Stomach smooth muscle (tissue), 2 donors: ENCODE measurements at regions not wholly inside any gene's neighbourhood (a gene's known extent, or its start where the extent isn't known, plus 50 kb on each side); places are given as distances from the start of the nearest gene placed in this dataset.
A peak's percentile ranks its signal among the peaks of the same experiment; 100 is the strongest.

ENCODE experiments used
- H3K27ac ChIP-seq: one replicate; pipeline ENCODE4 v1.7.0; 2013; ENCODE audit warnings: mild to moderate bottlenecking, low read length, inconsistent platforms
- H3K27me3 ChIP-seq, 2 donors: one replicate each; pipeline ENCODE4 v1.7.0; 2013; ENCODE audit warnings: low read length in 2 of 2; ENCODE audit not compliant: insufficient read depth in 2 of 2, control insufficient read depth in 1 of 2
- H3K36me3 ChIP-seq, 2 donors: one replicate each; pipeline ENCODE4 v1.7.0; 2013; ENCODE audit warnings: low read length in 2 of 2; ENCODE audit not compliant: control insufficient read depth in 2 of 2, insufficient read depth in 2 of 2
- H3K4me1 ChIP-seq: one replicate; pipeline ENCODE4 v1.7.0; 2013; ENCODE audit warnings: low read length; ENCODE audit not compliant: control insufficient read depth, insufficient read depth
- H3K4me3 ChIP-seq, 2 donors: one replicate each; pipeline ENCODE4 v1.7.0; 2013; ENCODE audit warnings: low read length in 2 of 2
- H3K9ac ChIP-seq, 2 donors: one replicate each; pipeline ENCODE4 v1.7.0; 2013; ENCODE audit warnings: low read length in 2 of 2, mild to moderate bottlenecking in 1 of 2
- H3K9me3 ChIP-seq, 2 donors: one replicate each; pipeline ENCODE4 v1.7.0; 2013; ENCODE audit warnings: low read length in 2 of 2; ENCODE audit not compliant: control insufficient read depth in 2 of 2
- donor health status: healthy.
- donor health status: Pancreatic carcinoma.

DNA sequence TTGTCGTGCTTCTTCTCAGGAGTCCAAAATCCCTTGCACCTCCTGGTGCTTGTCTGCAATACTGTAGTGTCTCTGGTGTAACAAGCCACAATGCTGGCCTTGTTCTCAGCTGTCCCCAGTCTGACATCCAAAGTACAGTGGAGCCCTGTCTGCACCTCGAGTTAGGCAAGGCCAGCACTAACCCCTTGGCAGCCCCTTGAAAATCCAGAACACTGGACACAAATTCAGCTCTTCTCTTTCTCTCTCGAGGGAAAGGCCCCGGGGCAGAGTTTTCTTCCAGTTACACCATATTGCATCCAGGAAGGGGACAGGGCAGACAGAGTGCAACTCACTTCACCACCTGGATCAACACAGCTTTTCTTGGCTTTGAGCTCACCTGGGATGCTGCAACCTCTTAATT is 91.3 kb upstream of the ATP10A start:
- no peak overlapping the region for H3K9ac ChIP-seq
- peaks cover 0 to 2% of the 10 kb centered on the region in 2 donors for H3K27me3 ChIP-seq
- H3K4me3 ChIP-seq = no peak overlapping the region
- H3K36me3 ChIP-seq = no peaks in the 10 kb centered on the region
- H3K27ac ChIP-seq = no peak overlapping the region
- peaks cover 0 to 6% of the 10 kb centered on the region in 2 donors for H3K9me3 ChIP-seq
- H3K4me1 ChIP-seq = no peaks in the 10 kb centered on the region

DNA sequence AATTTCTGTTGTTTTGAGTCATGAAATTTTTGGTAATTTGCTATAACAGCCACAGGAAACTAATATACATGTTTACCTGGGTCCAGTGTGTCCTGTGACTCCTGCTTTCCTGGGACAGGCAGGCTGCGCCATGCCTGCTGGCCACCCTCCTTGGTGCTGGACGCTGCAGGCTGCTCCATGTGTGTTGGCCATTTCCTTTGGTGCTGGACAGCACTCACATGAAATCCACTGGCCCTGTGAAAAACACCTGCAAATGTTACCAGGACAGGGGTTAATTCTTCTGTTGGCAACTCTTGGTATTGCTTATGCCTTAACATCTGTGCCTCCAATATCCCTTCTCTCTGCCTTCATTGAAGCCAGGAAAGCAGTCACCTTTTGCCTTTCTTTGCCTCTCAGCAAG is 86.9 kb upstream of the ATP10A start:
- H3K9ac ChIP-seq = no peak overlapping the region
- no peak overlapping the region for H3K27ac ChIP-seq
- H3K4me3 ChIP-seq = no peak overlapping the region
- H3K4me1 ChIP-seq = no peaks in the 10 kb centered on the region
- no peaks in the 10 kb centered on the region for H3K36me3 ChIP-seq
- H3K9me3 ChIP-seq = peaks cover 0 to 6% of the 10 kb centered on the region in 2 donors
- H3K27me3 ChIP-seq = no peaks in the 10 kb centered on the region

DNA sequence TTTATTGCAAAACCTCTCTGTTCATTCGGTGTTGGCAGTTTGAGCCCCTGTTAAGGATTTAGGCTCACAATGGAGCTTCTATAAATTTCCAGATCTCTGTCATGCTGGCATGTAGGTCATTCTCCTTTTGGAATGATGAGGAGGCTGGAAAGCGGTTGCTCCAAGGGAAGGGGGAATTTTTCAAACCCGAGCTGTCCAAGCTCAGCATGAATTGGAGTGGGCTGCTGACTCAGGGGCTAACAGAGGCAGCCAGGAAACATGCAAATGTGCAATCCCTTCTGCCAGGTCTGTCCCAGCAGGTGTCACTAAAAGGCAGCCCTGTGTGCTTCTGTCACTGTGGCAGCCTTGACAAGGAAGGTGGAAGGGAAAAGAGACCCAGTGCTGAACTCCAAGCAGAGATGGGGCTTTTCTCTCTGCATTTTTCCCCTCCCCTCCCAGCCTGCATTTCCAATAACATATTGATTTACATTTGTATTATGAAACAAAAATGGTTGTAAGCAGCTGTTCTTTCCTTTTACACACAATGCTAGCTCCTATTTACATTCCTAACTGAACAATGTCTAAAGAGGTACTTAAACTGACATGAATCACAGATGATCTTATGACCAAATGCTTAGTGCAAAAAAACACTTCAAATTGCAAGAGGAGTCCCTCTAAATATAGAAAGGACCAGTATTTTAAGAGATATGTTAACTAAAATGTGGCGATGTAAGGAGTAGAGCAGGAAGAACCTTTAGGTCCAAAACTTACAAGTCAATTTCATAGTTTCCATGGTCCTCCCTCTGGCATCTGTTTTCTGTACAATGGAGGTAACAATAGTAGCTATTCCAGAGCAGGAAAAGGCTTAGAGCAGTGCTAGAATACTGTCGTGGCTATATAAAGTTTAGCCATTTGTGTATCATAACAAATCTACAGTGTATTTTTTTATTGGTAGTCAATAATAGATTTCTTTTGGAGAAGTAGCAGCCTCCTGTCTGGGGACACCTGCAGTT is 84.5 kb upstream of the ATP10A start:
- Histone ChIP-seq H3K9me3 (peaks cover 0 to 2% of the 10 kb centered on the region in 2 donors), H3K4me1 (no peaks in the 10 kb centered on the region), H3K4me3 (no peak overlapping the region), H3K27ac (no peak overlapping the region), H3K27me3 (no peaks in the 10 kb centered on the region), H3K36me3 (no peaks in the 10 kb centered on the region), H3K9ac (no peak overlapping the region)

DNA sequence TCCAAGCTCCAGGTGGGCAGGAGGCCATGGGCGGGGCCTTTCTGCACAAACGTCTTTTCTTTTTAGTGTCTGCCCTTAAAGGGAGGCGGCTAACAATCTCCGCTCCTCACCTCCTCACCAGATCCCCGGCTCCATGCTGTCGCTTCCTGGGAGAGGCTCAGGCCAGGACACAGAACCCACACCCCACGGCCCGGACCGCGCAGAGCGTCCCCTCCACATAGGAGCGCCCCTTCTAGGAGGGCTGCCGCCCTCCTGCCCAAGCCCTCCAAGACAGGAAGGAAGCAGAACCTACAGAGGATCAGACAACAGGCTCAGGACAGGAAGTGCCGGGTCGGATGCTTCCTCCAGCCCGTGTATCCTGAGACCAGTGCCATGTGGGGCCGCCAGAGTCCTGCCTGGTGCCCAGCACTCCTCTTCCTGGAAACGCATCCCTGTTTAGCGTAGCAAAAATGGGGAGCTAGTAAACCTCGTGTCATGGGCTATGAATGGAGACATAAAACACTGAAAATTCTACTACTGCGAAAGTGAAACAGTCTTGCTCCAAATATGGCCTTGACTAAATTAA is 83.2 kb upstream of the ATP10A start:
- Histone ChIP-seq H3K9me3 (no peaks in the 10 kb centered on the region), H3K27me3 (no peaks in the 10 kb centered on the region), H3K4me1 (no peaks in the 10 kb centered on the region), H3K9ac (no peak overlapping the region), H3K27ac (no peak overlapping the region), H3K4me3 (no peak overlapping the region), H3K36me3 (no peaks in the 10 kb centered on the region)

GRCh38 chr15:25944386-25944785 is 81.3 kb upstream of the ATP10A start:
- Histone ChIP-seq H3K27me3 (no peaks in the 10 kb centered on the region), H3K9me3 (no peaks in the 10 kb centered on the region), H3K36me3 (no peaks in the 10 kb centered on the region), H3K4me1 (no peaks in the 10 kb centered on the region), H3K27ac (no peak overlapping the region), H3K9ac (no peak overlapping the region), H3K4me3 (no peak overlapping the region)

- H3K9ac ChIP-seq = no peak overlapping the region
- no peak overlapping the region for H3K27ac ChIP-seq
- H3K9me3 ChIP-seq = no peaks in the 10 kb centered on the region
- no peaks in the 10 kb centered on the region for H3K27me3 ChIP-seq
- H3K36me3 ChIP-seq = no peaks in the 10 kb centered on the region
- H3K4me3 ChIP-seq = no peak overlapping the region
- H3K4me1 ChIP-seq = no peaks in the 10 kb centered on the region
Observed at GRCh38 chr15:25943831-25944230, 80.7 kb upstream of the ATP10A start.

DNA sequence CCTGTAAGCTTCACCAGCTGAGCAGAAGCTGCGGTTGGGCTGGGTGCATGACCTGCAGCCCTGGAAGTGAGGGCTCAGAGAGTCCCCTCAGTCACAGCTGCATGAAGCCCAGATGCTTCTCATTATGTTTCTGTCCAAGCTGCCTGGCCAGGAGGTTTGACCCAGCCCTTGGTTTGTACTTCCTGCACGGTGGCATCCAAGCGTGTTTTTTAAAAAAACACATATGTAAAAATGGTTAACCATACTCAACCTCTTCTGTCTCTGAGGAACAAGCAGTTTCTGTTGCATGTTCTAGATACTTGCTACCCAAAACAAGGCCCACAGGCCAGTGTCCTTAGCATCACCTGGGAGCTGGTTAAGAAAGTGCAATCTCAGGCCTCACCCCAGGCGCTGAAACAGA is 76.0 kb upstream of the ATP10A start:
- Histone ChIP-seq H3K27ac (no peak overlapping the region), H3K27me3 (no peaks in the 10 kb centered on the region), H3K4me1 (no peaks in the 10 kb centered on the region), H3K4me3 (no peak overlapping the region), H3K9ac (no peak overlapping the region), H3K36me3 (no peaks in the 10 kb centered on the region), H3K9me3 (no peaks in the 10 kb centered on the region)

DNA sequence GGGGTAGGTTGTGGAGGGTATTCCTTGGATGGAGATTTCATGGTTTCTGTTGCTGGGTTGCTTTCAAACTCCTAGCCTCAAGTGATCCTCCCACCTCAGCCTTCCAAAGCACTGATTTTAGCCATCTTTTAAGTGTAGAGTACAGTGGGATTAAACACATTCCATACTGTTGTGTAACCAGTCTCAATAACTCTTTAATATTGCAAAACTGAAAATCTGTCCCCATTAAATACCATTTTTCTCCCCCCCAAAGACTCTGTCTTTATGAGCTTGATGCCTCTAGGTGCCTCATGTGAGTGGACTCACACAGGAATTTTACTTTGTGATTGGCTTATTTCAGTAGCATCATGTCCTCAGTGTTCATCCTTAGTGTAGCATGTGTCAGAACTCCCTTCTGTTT is 74.7 kb upstream of the ATP10A start:
- H3K27me3 ChIP-seq = no peaks in the 10 kb centered on the region
- H3K4me3 ChIP-seq = no peak overlapping the region
- H3K9ac ChIP-seq = no peak overlapping the region
- no peak overlapping the region for H3K27ac ChIP-seq
- H3K9me3 ChIP-seq = no peaks in the 10 kb centered on the region
- H3K4me1 ChIP-seq = peaks cover 11% of the 10 kb centered on the region
- no peaks in the 10 kb centered on the region for H3K36me3 ChIP-seq

GRCh38 chr15:25936004-25936403 is 72.9 kb upstream of the ATP10A start:
- Histone ChIP-seq H3K4me1 (peaks cover 12% of the 10 kb centered on the region), H3K9ac (no peak overlapping the region), H3K36me3 (no peaks in the 10 kb centered on the region), H3K27me3 (no peaks in the 10 kb centered on the region), H3K9me3 (no peaks in the 10 kb centered on the region), H3K27ac (no peak overlapping the region), H3K4me3 (no peak overlapping the region)

DNA sequence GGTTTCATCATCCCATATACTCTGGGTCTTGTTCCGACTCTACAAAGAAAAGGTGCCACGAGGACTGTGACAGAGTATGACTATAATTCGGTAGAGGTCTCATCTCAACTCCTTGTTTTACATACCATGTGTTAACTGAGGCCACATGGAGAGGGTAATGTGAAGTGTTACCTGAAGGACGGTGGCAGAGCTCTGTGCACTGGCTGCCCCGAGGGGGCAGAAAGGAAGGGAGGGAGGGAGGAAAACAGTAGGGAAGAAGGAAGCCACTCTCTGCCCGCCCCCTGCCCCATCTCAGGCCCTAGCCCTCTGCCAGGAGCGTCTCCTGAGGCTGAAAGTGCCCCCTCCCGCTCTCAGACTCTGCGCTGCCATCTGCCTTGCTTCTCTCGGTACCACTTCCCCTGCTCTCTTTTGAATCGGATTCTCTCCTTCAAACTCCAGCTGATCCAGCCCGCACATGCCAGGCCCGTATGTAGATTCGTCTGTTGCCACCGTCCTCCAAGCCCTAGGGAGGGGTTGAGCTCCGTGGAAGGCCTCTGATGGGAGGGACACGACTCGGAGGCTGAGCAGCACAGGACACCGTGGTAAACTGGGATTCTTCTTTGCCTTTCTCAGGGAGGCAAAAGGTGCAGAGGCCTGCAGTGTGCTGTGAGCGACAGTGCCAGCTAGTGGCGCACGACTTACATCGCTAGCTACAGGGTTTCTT is 70.5 kb upstream of the ATP10A start:
- H3K4me3 ChIP-seq = peak overlapping the region; percentile 67 to 73
- no peaks in the 10 kb centered on the region for H3K36me3 ChIP-seq
- H3K27ac ChIP-seq = no peak overlapping the region
- H3K4me1 ChIP-seq = peaks cover 12% of the 10 kb centered on the region
- H3K9me3 ChIP-seq = no peaks in the 10 kb centered on the region
- H3K9ac ChIP-seq = peak overlapping the region; percentile 60 to 62
- H3K27me3 ChIP-seq = no peaks in the 10 kb centered on the region
